ENCODE measurements at regions not wholly inside any gene's neighbourhood (a gene's known extent, or its start where the extent isn't known, plus 50 kb on each side); places are given as distances from the start of the nearest gene placed in this dataset.

DNA sequence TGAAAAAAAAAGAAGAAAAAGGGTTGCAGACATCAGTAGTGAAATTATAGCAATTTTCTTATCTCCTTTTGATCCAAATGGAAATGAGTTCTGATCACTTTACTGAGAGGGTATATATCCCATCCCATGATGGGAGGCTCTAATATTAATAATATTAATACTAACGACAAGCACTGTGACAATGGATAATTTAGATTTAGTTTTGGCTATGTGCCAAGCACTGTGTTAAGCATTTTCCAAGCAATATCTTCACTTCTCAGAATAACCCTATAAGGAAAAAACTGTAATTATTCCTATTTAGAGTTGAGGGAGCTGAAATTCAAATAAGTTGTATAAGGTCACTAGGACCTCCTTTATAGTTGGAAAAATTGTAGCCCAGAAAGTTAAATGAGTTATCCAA is 58.4 kb upstream of the ASTN2 start:
- Histone ChIP-seq H3F3A (replicated peaks; ENCODE audit: insufficient read depth) (no peaks in the 10 kb centered on the region), H3K4me2 (no peak overlapping the region), H3K9me3 (no peaks in the 10 kb centered on the region), H3K4me1 (ENCODE audit: control insufficient read depth in 1 of 2, insufficient read depth in 2 of 2, low read depth in 1 of 2, low read length in 1 of 2) (no peaks in the 10 kb centered on the region), H3K9ac (no peak overlapping the region), H3K79me2 (ENCODE audit: insufficient read depth) (no peaks in the 10 kb centered on the region), H3K27ac (ENCODE audit: low read depth in 2 of 2, low read length in 1 of 2) (no peak overlapping the region), H4K20me1 (ENCODE audit: insufficient read depth) (no peaks in the 10 kb centered on the region), H2AFZ (ENCODE audit: low read depth) (no peak overlapping the region), H3K9me2 (no peaks in the 10 kb centered on the region), H3K36me3 (replicated peaks in 1 of 2; ENCODE audit: control insufficient read depth in 1 of 2, insufficient read depth in 2 of 2, low read length in 1 of 2) (no peaks in the 10 kb centered on the region), H3K27me3 (ENCODE audit: insufficient read depth) (no peaks in the 10 kb centered on the region), H3K4me3 (ENCODE audit: low read depth in 2 of 2, low read length in 1 of 2) (no peak overlapping the region)
- WGBS (ENCODE audit: low lambda C conversion rate): 63% methylated on average over 1 of the region's 1 CpG
- DNase-seq: no peak
- CTCF ChIA-PET: interaction anchor here (1.2 kb wide), 1 partner anchor 14 kb away, joined by 7 read pairs; no protein-coding TSS in a partner anchor
- POLR2A ChIA-PET: no interaction called here
- no peak for TF ChIP-seq RXRA (IDR thresholded peaks at IDR 0.05; ENCODE audit: borderline replicate concordance, low read depth)
- TF ChIP-seq YY1 (IDR thresholded peaks at IDR 0.05; ENCODE audit: low read depth): no peak
- TF ChIP-seq USF1 (IDR thresholded peaks at IDR 0.05; ENCODE audit: borderline replicate concordance, low read depth): no peak
- TF ChIP-seq, protein P1, sequence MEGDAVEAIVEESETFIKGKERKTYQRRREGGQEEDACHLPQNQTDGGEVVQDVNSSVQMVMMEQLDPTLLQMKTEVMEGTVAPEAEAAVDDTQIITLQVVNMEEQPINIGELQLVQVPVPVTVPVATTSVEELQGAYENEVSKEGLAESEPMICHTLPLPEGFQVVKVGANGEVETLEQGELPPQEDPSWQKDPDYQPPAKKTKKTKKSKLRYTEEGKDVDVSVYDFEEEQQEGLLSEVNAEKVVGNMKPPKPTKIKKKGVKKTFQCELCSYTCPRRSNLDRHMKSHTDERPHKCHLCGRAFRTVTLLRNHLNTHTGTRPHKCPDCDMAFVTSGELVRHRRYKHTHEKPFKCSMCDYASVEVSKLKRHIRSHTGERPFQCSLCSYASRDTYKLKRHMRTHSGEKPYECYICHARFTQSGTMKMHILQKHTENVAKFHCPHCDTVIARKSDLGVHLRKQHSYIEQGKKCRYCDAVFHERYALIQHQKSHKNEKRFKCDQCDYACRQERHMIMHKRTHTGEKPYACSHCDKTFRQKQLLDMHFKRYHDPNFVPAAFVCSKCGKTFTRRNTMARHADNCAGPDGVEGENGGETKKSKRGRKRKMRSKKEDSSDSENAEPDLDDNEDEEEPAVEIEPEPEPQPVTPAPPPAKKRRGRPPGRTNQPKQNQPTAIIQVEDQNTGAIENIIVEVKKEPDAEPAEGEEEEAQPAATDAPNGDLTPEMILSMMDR (IDR thresholded peaks at IDR 0.05): no peak

GRCh38 chr9:117470902-117471301 is 56.0 kb upstream of the ASTN2 start:
- no peak overlapping the region for H3K9ac ChIP-seq
- no peaks in the 10 kb centered on the region for H3K4me1 ChIP-seq (ENCODE audit: control insufficient read depth in 1 of 2, insufficient read depth in 2 of 2, low read depth in 1 of 2, low read length in 1 of 2)
- ChIA-PET POLR2A (no interaction called here), CTCF (interaction anchor here (0.6 to 2.2 kb wide), 2 partner anchors 17 to 164 kb away, joined by 3 to 6 read pairs; no protein-coding TSS in a partner anchor)
- H3F3A ChIP-seq (replicated peaks; ENCODE audit: insufficient read depth): no peaks in the 10 kb centered on the region
- H3K4me2 ChIP-seq: no peak overlapping the region
- no peaks in the 10 kb centered on the region for H3K9me2 ChIP-seq
- 48% methylated on average over 2 of the region's 2 CpGs for WGBS (ENCODE audit: low lambda C conversion rate)
- H3K27ac ChIP-seq (ENCODE audit: low read depth in 2 of 2, low read length in 1 of 2): no peak overlapping the region
- no peak for DNase-seq
- H3K27me3 ChIP-seq (ENCODE audit: insufficient read depth): no peaks in the 10 kb centered on the region
- H3K4me3 ChIP-seq (ENCODE audit: low read depth in 2 of 2, low read length in 1 of 2): no peak overlapping the region
- H3K79me2 ChIP-seq (ENCODE audit: insufficient read depth): no peaks in the 10 kb centered on the region
- no peaks in the 10 kb centered on the region for H4K20me1 ChIP-seq (ENCODE audit: insufficient read depth)
- no peaks in the 10 kb centered on the region for H3K36me3 ChIP-seq (replicated peaks in 1 of 2; ENCODE audit: control insufficient read depth in 1 of 2, insufficient read depth in 2 of 2, low read length in 1 of 2)
- no peaks in the 10 kb centered on the region for H3K9me3 ChIP-seq
- no peak overlapping the region for H2AFZ ChIP-seq (ENCODE audit: low read depth)
- TF ChIP-seq CHD2 (IDR thresholded peaks at IDR 0.05; ENCODE audit: low read length, partially characterized antibody): no peak
- TF ChIP-seq, protein P2, sequence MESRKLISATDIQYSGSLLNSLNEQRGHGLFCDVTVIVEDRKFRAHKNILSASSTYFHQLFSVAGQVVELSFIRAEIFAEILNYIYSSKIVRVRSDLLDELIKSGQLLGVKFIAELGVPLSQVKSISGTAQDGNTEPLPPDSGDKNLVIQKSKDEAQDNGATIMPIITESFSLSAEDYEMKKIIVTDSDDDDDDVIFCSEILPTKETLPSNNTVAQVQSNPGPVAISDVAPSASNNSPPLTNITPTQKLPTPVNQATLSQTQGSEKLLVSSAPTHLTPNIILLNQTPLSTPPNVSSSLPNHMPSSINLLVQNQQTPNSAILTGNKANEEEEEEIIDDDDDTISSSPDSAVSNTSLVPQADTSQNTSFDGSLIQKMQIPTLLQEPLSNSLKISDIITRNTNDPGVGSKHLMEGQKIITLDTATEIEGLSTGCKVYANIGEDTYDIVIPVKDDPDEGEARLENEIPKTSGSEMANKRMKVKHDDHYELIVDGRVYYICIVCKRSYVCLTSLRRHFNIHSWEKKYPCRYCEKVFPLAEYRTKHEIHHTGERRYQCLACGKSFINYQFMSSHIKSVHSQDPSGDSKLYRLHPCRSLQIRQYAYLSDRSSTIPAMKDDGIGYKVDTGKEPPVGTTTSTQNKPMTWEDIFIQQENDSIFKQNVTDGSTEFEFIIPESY (IDR thresholded peaks at IDR 0.05; ENCODE audit: borderline replicate concordance, low read depth): no peak
- TF ChIP-seq, protein P3, sequence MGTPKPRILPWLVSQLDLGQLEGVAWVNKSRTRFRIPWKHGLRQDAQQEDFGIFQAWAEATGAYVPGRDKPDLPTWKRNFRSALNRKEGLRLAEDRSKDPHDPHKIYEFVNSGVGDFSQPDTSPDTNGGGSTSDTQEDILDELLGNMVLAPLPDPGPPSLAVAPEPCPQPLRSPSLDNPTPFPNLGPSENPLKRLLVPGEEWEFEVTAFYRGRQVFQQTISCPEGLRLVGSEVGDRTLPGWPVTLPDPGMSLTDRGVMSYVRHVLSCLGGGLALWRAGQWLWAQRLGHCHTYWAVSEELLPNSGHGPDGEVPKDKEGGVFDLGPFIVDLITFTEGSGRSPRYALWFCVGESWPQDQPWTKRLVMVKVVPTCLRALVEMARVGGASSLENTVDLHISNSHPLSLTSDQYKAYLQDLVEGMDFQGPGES (IDR thresholded peaks at IDR 0.05; ENCODE audit: low read depth, low read length): no peak
- TF ChIP-seq MXI1 (IDR thresholded peaks at IDR 0.05; ENCODE audit: low read depth, low read length): no peak
- no peak for TF ChIP-seq TAF1 (IDR thresholded peaks at IDR 0.05; ENCODE audit: borderline replicate concordance, low read depth, low read length)
- no peak for TF ChIP-seq FOXJ3 (CRISPR knock-in tag; IDR thresholded peaks at IDR 0.05)
- TF ChIP-seq POLR2AphosphoS5 (IDR thresholded peaks at IDR 0.05; ENCODE audit: low read depth, low read length): no peak
- TF ChIP-seq USF2 (IDR thresholded peaks at IDR 0.05; ENCODE audit: borderline replicate concordance, low read depth, low read length): no peak
- TF ChIP-seq JUND (IDR thresholded peaks at IDR 0.05): no peak
- no peak for TF ChIP-seq EP300 (IDR thresholded peaks at IDR 0.05; ENCODE audit: borderline replicate concordance in 1 of 2, low read depth in 1 of 2, low read length in 1 of 2)
